ENCODE measurements at regions not wholly inside any gene's neighbourhood (a gene's known extent, or its start where the extent isn't known, plus 50 kb on each side); places are given as distances from the start of the nearest gene placed in this dataset.

- DNase-seq (ENCODE audit: low read depth): no peak
These were observed 63.5 kb upstream of the DCD start for GRCh38 chr12:54711669-54712068.

- DNase-seq (ENCODE audit: low read depth): no peak
These were observed 60.7 kb upstream of the DCD start for GRCh38 chr12:54708826-54709225.

- no peak for DNase-seq (ENCODE audit: low read depth)
These were observed 56.0 kb upstream of the DCD start for GRCh38 chr12:54704202-54704601.

DNA sequence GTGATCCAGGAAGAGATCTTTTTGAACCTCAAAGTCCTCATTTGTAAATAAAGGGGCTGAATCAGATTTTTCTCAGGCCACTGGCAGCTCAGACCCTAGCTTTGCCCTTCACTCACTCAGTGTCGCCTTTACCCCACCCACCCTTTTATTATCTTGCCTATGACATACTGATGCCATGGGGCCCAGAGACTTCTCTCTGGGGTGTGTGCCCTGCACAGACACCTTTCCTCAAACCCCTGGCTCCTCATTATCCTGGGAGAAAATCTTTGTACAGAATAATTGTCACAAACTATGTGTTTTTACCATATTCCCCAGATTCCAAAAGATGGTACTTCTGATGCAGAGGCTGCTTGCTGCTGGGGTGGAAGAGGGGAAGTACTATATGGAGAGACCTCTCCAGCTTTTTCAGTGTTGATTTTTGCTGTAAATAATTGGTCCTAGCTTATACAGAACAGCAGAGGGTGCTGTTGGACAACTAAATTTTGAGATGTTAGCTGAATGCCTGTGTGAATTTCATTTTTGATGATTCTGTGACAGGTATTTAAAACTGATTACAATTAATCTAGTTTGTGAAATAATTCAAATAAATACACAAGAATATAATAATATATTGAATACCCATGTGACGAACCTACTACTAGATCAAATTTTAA lies 53.9 kb upstream of the DCD start:
- peak; percentile 57 for DNase-seq (ENCODE audit: low read depth)

GRCh38 chr12:54700849-54701248 lies 52.7 kb upstream of the DCD start:
- DNase-seq (ENCODE audit: low read depth): no peak

- no peak for DNase-seq (ENCODE audit: low read depth)
These were observed 52.1 kb upstream of the DCD start for GRCh38 chr12:54700301-54700700.
